Esophagus muscularis mucosa (tissue), 4 donors: ENCODE measurements at regions not wholly inside any gene's neighbourhood (a gene's known extent, or its start where the extent isn't known, plus 50 kb on each side); places are given as distances from the start of the nearest gene placed in this dataset.

Source experiments
- CTCF ChIP-seq, 3 experiments: fragments of 200-600 bp in 2 of 3; fragments of 450-650 bp in 1 of 3; sonication (generic) in 2 of 3; IDR thresholded peaks; one replicate each; pipeline ENCODE4 v1.5.1; 2017 to 2019; ENCODE audit warnings: antibody characterized with exemption in 3 of 3, mild to moderate bottlenecking in 2 of 3, moderate library complexity in 1 of 3
- EP300 ChIP-seq: sonication (generic); formaldehyde crosslinking; IDR thresholded peaks from one replicate; pipeline ENCODE4 v1.6.1; 2017; ENCODE audit warnings: antibody characterized with exemption
- POLR2A ChIP-seq: fragments of 450-650 bp; IDR thresholded peaks from one replicate; pipeline ENCODE4 v1.6.1; 2017; ENCODE audit warnings: antibody characterized with exemption, moderate library complexity, mild to moderate bottlenecking, low read depth
- POLR2AphosphoS5 ChIP-seq, 2 donors: sonication (generic); formaldehyde crosslinking; IDR thresholded peaks; one replicate each; pipeline ENCODE4 v1.6.1; 2017; ENCODE audit warnings: antibody characterized with exemption in 2 of 2

- TF ChIP-seq CTCF (IDR thresholded peaks at IDR 0.05) (no peak), POLR2AphosphoS5 (IDR thresholded peaks at IDR 0.05) (no peak), EP300 (no peak), POLR2A (no peak)
These were observed 120.5 kb upstream of the HMHB1 start for GRCh38 chr5:143691287-143691944.
